ENCODE measurements at regions not wholly inside any gene's neighbourhood (a gene's known extent, or its start where the extent isn't known, plus 50 kb on each side); places are given as distances from the start of the nearest gene placed in this dataset.

DNA sequence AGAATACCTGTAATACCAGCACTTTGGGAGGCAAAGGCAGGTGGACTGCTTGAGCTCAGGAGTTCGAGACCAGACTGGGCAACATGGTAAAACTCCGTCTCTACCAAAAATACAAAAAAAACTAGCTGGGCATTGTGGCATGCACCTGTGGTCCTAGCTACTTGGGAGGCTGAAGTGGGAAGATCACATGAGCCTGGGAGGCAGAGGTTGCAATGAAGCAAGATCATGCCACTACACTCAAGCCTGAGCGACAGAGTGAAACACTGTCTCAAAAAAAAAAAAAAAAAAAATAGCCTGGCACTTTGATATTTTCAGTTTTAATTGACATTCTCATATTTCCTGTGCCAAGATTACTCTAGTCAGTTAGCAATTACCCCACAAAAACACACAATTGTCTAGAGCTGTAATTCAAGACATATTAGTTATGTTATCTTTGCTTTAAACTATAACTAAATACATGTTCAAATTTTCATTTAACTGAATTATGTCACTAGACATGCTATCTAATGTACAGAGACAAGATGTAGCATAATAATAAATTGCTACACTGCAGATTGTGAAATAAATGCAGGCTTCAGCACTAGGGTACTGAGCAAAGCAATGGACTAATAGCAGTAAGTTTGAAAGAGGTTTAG lies 378.2 kb upstream of the GRAMD2B start:
- no peak for TF ChIP-seq CTCF (conservative IDR thresholded peaks at IDR 0.05; ENCODE audit: low read length)
- TF ChIP-seq EZH2phosphoT487 (IDR thresholded peaks at IDR 0.05; ENCODE audit: borderline replicate concordance, low read depth, low read length), result no peak
